GM19240 (cell line): ENCODE measurements at regions not wholly inside any gene's neighbourhood (a gene's known extent, or its start where the extent isn't known, plus 50 kb on each side); places are given as distances from the start of the nearest gene placed in this dataset.
"Not testable (repeated sequence)": the region's sequence is repeated elsewhere in the genome, so short reads cannot be mapped to it uniquely, and the experiment has no call there.

Experiments
- DNase-seq: peaks from one replicate; pipeline ENCODE4 v3.0.0; 2011; ENCODE audit warnings: low spot score; ENCODE audit not compliant: insufficient read length

- no peak for DNase-seq
These were observed 50.1 kb upstream of the ZNF608 start for GRCh38 chr5:124796495-124796894.

GRCh38 chr5:124797665-124798087 is 51.2 kb upstream of the ZNF608 start:
- no peak for DNase-seq

- DNase-seq, result no peak
These were observed 52.5 kb upstream of the ZNF608 start for GRCh38 chr5:124798890-124799289.

GRCh38 chr5:124801551-124801950 is 55.1 kb upstream of the ZNF608 start:
- DNase-seq, result no peak

GRCh38 chr5:124803617-124804323 is 57.3 kb upstream of the ZNF608 start:
- DNase-seq, result no peak

- DNase-seq, result no peak
These were observed 59.6 kb upstream of the ZNF608 start for GRCh38 chr5:124806026-124806372.

- no peak for DNase-seq
These were observed 60.1 kb upstream of the ZNF608 start for GRCh38 chr5:124806373-124807077.

- no peak for DNase-seq
These were observed 62.4 kb upstream of the ZNF608 start for GRCh38 chr5:124808842-124809268.

GRCh38 chr5:124810396-124811006 is 64.1 kb upstream of the ZNF608 start:
- no peak for DNase-seq

- DNase-seq, result no peak
These were observed 66.4 kb upstream of the ZNF608 start for GRCh38 chr5:124812771-124813358.

GRCh38 chr5:124816381-124816780 is 69.9 kb upstream of the ZNF608 start:
- DNase-seq, result no peak

- no peak for DNase-seq
These were observed 72.8 kb upstream of the ZNF608 start for GRCh38 chr5:124819201-124819600.

GRCh38 chr5:124822647-124823046 is 76.2 kb upstream of the ZNF608 start:
- no peak for DNase-seq

GRCh38 chr5:124823380-124823779 is 76.9 kb upstream of the ZNF608 start:
- DNase-seq, result no peak

GRCh38 chr5:124824637-124825158 is 78.3 kb upstream of the ZNF608 start:
- no peak for DNase-seq

- no peak for DNase-seq
These were observed 79.0 kb upstream of the ZNF608 start for GRCh38 chr5:124825250-124825982.

- no peak for DNase-seq
These were observed 79.5 kb upstream of the ZNF608 start for GRCh38 chr5:124825983-124826337.

- no peak for DNase-seq
These were observed 82.3 kb upstream of the ZNF608 start for GRCh38 chr5:124828731-124829234.

- no peak for DNase-seq
These were observed 85.3 kb upstream of the ZNF608 start for GRCh38 chr5:124831687-124832240.

GRCh38 chr5:124832510-124832909 is 86.1 kb upstream of the ZNF608 start:
- DNase-seq, result no peak

GRCh38 chr5:124836314-124836713 is 89.9 kb upstream of the ZNF608 start:
- DNase-seq, result not testable (repeated sequence)
